ENCODE measurements at regions not wholly inside any gene's neighbourhood (a gene's known extent, or its start where the extent isn't known, plus 50 kb on each side); places are given as distances from the start of the nearest gene placed in this dataset.

GRCh38 chr18:65988386-65988785 lies 237.6 kb downstream of the CDH7 start:
- Histone ChIP-seq H3K4me1 (no peaks in the 10 kb centered on the region), H3K9me3 (no peaks in the 10 kb centered on the region), H3K27me3 (replicated peaks in 1 of 7) (no peaks in the 10 kb centered on the region), H3K4me3 (no peak overlapping the region), H3K27ac (no peak overlapping the region), H3K36me3 (no peaks in the 10 kb centered on the region)
- intact Hi-C loops (cut with DNase I; ENCODE audit: low total_unique reads) = no loop called here
- TF ChIP-seq POLR2AphosphoS5 (IDR thresholded peaks at IDR 0.05) = no peak
- no peak for TF ChIP-seq CTCF (IDR thresholded peaks at IDR 0.05 in 8 of 11, conservative IDR thresholded peaks at IDR 0.05 in 3 of 11)
- no peak for TF ChIP-seq POLR2A (IDR thresholded peaks at IDR 0.05)
- no peak for DNase-seq
- whole genome bisulfite sequencing, 5 donors = 73 to 93% (median 78%) methylated on average over 1 of the region's 1 CpG

- no peak overlapping the region for H3K4me3 ChIP-seq
- DNase-seq = no peak
- TF ChIP-seq CTCF (IDR thresholded peaks at IDR 0.05 in 8 of 11, conservative IDR thresholded peaks at IDR 0.05 in 3 of 11) (no peak), POLR2A (IDR thresholded peaks at IDR 0.05) (no peak), POLR2AphosphoS5 (IDR thresholded peaks at IDR 0.05) (no peak)
- H3K4me1 ChIP-seq = no peaks in the 10 kb centered on the region
- no peak overlapping the region for H3K27ac ChIP-seq
- H3K9me3 ChIP-seq = peaks cover 0 to 12% (median 2%) of the 10 kb centered on the region in 8 donors
- intact Hi-C loops (cut with DNase I; ENCODE audit: low total_unique reads) = no loop called here
- 41 to 73% (median 58%) methylated on average over 1 of the region's 1 CpG for WGBS, 5 donors
- H3K36me3 ChIP-seq = no peaks in the 10 kb centered on the region
- H3K27me3 ChIP-seq (replicated peaks in 1 of 7) = no peaks in the 10 kb centered on the region
Observed at GRCh38 chr18:65983750-65984149, 232.9 kb downstream of the CDH7 start.

GRCh38 chr18:65975536-65975935 lies 224.7 kb downstream of the CDH7 start:
- Histone ChIP-seq H3K9me3 (peaks cover 0 to 4% (median 0%) of the 10 kb centered on the region in 8 donors), H3K27ac (no peak overlapping the region), H3K36me3 (no peaks in the 10 kb centered on the region), H3K4me1 (no peaks in the 10 kb centered on the region), H3K27me3 (replicated peaks in 1 of 7) (no peaks in the 10 kb centered on the region), H3K4me3 (no peak overlapping the region)
- TF ChIP-seq POLR2A (IDR thresholded peaks at IDR 0.05) (no peak), CTCF (IDR thresholded peaks at IDR 0.05 in 8 of 11, conservative IDR thresholded peaks at IDR 0.05 in 3 of 11) (no peak), POLR2AphosphoS5 (IDR thresholded peaks at IDR 0.05) (no peak)
- 68 to 85% (median 82%) methylated on average over 3 of the region's 3 CpGs for WGBS, 5 donors
- no peak for DNase-seq
- intact Hi-C loops (cut with DNase I; ENCODE audit: low total_unique reads) = no loop called here

GRCh38 chr18:65974758-65975157 lies 223.9 kb downstream of the CDH7 start:
- H3K36me3 ChIP-seq = no peaks in the 10 kb centered on the region
- H3K27ac ChIP-seq = no peak overlapping the region
- no peak for TF ChIP-seq POLR2A (IDR thresholded peaks at IDR 0.05)
- TF ChIP-seq CTCF (IDR thresholded peaks at IDR 0.05 in 8 of 11, conservative IDR thresholded peaks at IDR 0.05 in 3 of 11) = no peak
- no peak for TF ChIP-seq POLR2AphosphoS5 (IDR thresholded peaks at IDR 0.05)
- no peaks in the 10 kb centered on the region for H3K27me3 ChIP-seq (replicated peaks in 1 of 7)
- intact Hi-C loops (cut with DNase I; ENCODE audit: low total_unique reads) = no loop called here
- H3K4me3 ChIP-seq = no peak overlapping the region
- no peaks in the 10 kb centered on the region for H3K9me3 ChIP-seq
- DNase-seq = no peak
- WGBS, 5 donors = 64 to 81% (median 77%) methylated on average over 3 of the region's 3 CpGs
- H3K4me1 ChIP-seq = no peaks in the 10 kb centered on the region
